ENCODE measurements at regions not wholly inside any gene's neighbourhood (a gene's known extent, or its start where the extent isn't known, plus 50 kb on each side); places are given as distances from the start of the nearest gene placed in this dataset.
"Not testable (repeated sequence)": the region's sequence is repeated elsewhere in the genome, so short reads cannot be mapped to it uniquely, and the experiment has no call there.

DNA sequence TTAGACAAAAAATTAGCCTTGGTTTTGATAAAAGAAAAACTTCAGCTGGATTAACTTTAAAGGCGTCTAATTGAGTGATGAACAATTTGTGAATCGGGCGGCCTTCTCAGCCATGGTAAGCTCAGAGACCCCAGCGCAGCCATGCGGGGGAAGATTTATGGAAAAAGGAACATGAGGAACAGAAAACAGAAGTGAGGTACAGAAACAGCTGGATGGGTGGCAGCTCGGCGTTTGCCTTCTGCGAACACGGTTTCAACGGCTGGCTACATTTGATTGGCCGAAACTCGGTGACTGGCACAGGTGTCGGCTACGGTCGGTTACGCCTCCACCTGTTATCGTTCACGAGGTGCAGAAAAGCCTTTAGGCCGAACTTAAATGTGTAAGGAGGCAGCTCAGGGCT is 401.4 kb upstream of the FAT1 start:
- no peak for DNase-seq (ENCODE audit: low spot score)

DNA sequence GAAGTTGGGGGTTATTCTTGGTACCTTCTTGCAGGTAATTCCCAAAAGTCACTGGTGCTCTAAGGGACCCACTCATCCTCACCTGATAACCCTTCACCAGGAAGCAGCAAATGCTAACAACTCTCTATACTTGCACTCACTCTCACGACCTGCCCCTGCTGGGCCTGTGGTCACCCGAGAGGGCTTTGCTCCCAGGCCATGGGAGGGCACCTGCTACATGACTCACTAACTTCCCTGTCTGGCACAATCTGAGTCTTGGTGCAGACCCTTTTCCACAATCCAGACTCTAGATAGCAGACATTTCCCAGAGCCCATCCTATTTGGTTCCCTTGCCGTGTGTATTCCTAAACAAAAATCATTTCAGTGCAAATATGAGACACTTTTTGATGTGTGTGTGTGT is 403.8 kb upstream of the FAT1 start:
- DNase-seq (ENCODE audit: low spot score): peak; percentile 16

DNA sequence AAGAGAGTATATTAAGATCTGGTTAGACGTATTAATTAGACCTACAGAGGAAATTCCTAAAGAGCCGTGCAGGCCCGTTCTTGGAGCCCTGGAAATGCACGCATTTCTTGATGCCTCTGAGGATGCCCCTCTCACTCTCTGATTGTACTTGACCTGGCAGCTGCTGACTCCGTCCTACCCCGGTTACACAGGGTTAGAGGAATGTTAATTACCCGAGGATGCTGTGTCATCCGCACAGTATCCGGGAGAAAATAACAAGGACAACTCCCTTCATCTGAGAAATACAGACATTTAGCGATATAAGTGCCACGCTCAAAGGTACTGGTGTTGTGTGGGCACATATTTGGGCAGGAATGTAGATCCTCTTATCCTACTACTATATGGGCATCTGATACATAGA is 404.6 kb upstream of the FAT1 start:
- DNase-seq (ENCODE audit: low spot score): peak; percentile 77

DNA sequence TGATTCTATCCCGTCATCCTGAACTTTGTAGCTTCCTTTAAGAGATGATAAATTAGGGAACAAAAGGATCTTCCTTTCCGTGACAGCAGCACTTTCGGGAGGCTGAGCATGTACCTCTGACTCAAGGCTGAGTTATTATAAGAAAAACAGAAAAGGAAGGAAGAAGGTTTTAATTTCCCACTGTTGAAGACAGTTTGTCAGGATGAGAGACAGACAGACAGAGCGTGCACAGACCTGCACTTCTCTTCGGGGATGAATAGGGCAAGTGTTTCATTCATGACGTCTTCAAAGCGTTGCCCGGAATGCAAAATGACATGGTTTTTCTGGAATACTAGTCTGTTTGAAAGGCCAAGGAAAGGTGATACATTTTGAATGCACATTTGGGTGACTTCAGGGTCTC is 405.3 kb upstream of the FAT1 start:
- peak; percentile 47 for DNase-seq (ENCODE audit: low spot score)

DNA sequence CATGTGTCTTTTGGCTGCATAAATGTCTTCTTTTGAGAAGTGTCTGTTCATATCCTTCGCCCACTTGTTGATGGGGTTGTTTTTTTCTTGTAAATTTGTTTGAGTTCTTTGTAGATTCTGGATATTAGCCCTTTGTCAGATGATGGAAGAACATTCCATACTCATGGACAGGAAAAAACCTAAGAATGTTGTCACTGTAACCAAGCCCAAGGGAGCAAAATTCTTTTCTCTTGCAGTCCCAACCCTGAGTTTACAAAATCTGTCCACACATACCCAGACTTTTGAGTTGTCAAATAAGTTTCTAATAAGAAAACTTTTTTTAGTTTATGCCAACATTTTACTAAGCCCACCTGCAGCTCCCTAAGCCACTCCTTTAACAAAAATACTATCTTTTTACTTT is 408.2 kb upstream of the FAT1 start:
- not testable (repeated sequence) for DNase-seq (ENCODE audit: low spot score)

DNA sequence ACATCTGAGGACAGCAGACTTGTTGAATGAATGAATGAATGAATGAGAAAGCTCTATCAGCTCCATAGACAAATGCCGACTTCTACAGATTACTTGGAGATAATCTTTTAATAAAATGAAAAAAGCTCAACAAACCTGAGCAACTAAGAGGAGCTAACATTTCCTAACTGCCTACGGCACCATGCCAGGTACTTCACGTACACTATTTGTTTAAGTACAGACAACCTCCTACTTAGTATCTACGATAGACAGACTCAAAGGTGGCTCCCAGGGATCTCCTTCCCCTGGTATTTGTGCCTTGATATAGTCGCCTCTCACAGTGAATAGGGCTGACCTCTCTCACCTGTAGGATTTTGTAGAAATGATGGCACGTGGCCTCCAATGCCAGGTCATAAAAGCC is 412.2 kb upstream of the FAT1 start:
- no peak for DNase-seq (ENCODE audit: low spot score)

DNA sequence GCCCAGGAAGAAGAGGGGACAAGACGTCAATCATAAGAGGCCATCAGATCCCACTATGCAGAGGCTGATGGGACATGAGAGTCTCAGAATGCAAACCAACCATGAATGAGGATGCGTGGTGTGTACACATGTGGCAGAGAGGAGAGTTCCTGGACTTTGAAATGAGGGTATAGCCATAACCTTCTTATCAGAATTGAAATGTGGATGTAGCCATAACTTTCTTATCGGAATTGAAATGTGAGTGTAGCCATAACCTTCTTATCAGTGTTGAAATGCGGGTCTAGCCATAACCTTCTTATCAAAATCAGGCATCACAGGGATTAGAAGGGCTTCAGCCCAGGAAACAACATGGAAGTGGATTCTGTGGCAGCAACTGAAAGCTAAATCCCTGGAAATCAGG is 415.5 kb upstream of the FAT1 start:
- DNase-seq (ENCODE audit: low spot score): no peak

DNA sequence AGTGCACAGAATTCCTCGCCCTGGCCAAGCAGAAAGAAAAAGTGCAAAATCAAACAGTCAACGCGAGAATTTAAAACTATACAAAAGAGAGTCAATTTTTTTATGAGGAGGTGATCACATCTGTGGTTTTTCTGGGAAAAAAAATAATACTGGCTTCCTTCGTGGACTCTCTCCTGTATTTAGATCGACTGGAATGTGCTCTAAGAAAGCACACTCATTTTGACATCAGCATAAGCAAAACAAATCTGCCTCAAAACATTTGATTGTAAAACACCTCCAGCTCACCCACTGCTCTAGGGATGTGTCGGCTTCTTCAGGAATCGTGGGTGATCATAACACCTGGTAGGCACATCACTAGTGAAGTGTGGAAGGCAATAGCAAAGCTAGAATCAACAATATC is 417.4 kb upstream of the FAT1 start:
- DNase-seq (ENCODE audit: low spot score): no peak

DNA sequence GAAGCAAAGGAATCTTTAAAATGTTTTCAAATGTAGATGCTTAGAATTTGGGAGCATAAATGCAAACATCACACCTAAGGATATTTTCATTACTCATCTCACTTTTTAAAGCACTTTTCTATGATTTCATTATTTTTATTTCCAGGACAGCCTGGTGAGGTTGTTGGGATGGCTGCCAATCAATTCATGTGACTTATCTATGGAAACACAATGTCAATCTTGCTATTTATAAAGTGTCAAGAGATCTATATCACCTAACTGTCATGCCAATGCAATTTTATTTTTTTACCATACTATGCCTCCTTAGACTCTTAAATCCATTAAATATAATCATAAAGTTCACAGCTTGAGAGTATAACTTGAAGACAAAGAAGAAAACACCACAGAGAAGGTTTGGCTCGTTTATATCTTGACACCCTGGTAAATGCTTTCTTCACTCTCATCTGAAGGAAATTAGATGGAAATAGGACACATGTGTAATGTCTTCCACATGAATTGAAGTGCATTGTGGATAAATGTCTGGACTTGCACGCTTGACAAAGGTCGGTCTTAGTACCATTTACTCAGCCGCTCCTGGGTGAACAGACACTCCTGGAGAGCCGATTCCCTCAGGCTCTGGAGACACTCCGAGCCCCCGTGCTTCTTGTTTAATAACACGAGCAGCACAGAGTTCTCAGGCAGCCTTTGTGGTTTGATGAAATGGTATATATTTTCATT is 425.7 kb upstream of the FAT1 start:
- no peak for DNase-seq (ENCODE audit: low spot score)

DNA sequence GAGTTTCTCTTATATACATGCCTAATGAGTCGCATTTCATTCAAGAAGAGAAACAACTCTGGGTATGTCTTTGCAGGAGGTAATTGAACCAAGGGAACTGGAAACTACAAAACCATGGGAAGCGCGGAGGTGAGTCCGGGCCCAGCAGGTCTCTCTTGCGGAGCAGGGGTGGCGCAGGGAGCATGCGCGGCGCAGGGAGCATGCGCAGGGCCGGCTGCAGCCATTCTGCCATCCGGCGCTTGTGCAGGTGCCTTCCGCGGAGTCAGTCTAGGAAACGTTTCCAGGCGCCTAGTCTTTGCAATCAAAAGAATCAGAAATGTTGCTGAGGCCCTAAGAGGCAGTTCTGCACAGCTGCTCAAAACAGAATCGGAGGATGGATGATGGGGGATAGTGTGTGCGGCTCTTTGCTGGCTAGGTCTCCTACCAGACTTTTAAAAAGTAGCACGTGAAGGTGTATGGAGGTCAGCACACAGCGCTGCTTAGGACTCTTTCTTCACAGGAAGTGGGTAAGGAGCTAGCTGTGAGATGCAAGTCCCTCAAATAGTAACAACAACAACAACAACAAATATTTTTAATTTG is 433.8 kb upstream of the FAT1 start:
- no peak for DNase-seq (ENCODE audit: low spot score)

DNA sequence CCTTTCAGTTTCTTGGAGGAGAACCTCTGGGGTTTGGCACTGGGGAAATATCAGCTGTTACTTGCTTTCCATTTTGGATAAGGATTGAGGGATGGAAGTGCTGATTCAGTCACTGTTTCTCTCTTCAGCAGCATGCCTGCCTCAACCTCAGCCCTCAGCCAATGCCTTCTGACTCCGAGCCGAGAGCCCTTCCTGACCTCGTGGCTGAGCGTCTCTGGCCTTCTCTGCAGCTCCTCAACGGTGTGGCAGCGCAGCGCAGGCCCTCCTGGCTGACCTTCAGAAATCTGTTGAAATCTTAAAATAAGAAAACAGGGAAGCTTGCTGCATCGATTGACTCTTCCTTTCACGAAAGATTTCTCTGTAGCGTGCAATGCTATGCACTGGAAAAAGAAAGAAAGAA is 434.3 kb upstream of the FAT1 start:
- DNase-seq (ENCODE audit: low spot score): no peak

DNA sequence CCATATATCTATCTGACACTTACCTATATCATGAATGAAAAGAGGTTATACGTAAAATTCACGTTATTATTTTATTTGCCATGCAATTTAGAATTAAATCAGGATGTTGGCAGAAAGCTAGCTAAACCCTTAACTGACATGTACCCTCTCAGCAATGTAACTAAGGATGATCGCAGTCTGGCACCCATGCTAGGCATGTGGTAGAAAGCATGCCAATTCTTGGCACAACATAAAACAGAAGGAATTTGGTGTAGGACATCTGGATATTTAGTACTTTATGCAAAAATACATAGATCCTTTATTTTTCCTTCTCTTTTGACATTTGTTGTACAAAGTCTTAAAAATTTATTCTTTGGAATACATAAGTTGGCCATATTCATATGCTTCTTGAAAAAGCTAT is 436.8 kb upstream of the FAT1 start:
- DNase-seq (ENCODE audit: low spot score): no peak

DNA sequence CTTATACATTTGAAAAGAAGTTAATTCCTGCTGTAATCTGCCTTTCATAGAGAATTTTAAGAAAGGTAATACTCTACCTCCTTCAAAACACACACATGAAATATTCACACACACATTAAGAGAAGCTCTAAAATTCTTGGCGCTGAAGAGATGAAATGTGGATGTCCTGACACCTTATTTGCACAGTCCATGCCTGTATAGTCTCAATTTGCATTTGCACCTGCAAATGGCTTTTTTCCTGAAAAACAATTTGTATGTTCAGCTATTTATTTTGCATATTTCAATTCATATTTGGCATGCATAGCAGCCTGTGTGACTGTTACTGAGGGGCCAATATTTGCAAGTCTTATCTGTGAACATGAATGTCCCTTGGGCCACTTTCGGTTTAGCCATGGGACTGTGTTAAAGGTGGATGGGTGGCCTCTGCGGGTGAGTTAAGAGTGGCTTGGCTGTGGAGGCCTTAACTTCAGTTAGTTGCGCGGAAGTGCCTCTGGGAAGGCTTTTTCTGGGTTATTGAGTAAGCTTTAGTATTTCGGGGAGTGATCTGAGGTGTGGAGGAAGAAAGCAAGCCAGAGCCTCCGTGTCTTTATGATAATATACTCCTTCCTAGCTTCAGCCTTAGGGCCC is 443.3 kb upstream of the FAT1 start:
- DNase-seq (ENCODE audit: low spot score): no peak

DNA sequence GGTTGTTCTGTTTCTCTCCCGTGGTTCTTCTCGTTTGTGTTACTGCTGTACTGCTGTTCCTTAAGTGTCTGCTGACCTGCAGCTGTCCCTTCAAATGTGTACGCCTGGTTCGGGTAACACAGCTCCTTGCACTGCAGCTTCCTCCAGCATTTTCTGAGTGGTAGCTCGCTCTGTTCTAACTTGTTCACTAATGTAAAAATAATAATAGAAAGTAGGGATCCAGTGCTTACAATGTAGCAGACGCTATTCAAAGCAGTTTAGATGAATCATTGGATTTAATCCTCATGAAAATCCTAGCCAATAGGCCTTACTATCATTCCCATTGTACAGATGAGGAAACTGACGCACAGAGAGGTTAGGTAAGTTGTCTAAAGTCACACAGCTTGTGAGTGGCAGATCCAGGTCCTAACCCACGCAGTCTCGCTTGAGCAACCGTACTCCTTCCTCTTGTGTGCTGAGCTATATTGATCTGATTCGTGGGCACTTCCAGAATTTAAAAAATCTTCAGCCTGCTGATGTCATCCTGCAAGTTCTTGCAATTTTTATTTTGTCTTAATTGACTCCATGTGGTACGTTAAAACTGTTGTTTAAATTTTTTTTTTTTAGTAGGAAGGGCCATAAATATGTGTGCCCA is 448.2 kb upstream of the FAT1 start:
- no peak for DNase-seq (ENCODE audit: low spot score)

DNA sequence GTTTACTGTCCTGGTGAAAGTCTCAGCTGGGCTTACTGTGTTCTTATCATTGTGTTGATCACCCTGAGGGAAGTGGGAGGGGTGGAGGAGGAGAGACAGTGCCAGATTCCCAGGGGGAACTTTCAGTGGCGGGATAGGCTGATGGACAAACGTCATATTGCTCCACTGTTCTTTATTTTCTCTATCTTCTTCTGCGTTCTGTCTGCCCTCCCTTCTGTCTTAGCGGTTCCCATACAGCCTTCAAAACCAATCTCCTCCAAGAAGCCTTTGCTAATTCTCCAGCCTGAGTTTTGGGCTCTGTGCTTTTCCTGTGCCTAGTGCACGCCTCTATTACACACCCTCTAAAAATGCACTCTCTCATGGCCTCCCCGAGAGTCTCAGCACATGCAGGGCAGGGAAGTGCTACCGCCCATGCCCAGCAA is 448.7 kb upstream of the FAT1 start:
- peak; percentile 66 for DNase-seq (ENCODE audit: low spot score)

DNA sequence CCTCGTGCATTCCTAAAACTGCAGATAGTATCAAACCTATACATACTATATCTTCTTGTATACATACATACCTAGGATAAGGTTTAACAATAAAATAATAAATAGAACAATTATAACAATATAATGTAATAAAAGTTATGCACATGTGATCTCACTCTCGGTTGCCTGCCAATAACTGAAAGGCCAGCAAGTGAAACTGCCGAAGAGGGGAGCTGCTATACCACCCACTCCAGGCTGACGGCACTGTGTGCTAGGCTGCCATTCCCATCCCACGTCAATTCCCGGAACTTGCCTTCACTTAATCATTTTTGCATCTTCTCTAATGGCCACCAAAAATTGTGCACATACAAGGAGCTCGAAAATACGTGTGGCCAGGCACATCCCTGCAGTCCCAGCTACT is 451.1 kb upstream of the FAT1 start:
- DNase-seq (ENCODE audit: low spot score): no peak

DNA sequence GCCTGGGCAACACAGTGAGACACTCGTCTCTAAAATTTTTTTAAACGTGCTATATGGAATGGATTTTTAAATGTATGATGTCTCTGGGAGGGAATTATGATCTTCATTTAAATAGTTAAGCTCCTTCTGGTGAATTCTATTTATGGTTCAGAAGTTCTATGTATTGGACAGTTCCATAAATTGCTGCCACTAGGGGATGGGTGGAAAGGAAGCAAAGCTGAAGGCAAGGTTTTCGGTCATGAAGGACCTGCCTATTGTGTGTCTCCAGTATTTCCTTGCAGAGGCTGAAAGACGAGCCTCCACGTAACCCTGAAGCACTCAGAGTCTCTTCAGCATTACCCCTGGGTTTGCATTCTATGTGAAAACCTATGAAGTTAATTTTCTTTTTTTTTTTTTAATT is 451.5 kb upstream of the FAT1 start:
- no peak for DNase-seq (ENCODE audit: low spot score)

DNA sequence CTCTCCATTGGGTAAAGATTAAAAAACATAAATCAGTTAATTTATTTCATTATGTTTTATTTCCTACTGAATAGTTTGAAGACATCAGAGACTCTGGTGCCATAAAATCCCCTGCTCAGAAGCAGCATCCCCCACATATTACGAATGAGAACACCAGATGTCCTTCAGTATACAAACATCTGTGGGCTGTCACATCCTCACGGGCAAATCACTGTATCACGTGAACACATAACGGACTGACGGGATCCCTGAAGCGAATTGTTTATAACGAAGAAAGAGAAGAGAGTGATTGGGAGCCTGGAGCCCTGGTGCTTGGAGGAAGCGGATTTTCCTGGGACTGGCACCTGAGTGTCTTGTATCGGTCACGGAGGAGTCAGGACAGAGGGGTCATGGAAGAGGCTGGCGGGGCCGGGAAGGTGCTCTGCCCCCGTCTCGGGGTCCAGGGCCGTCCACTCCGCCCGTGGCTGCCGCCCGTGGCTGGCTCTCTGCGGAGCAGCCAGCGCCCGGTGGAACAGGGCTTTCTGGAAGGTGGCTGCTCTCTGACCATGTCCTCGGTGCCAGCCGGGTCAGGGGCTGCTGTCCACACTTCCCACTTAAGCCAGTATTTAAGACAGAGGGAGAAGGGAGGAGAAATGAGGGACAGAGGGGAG is 452.7 kb upstream of the FAT1 start:
- no peak for DNase-seq (ENCODE audit: low spot score)

DNA sequence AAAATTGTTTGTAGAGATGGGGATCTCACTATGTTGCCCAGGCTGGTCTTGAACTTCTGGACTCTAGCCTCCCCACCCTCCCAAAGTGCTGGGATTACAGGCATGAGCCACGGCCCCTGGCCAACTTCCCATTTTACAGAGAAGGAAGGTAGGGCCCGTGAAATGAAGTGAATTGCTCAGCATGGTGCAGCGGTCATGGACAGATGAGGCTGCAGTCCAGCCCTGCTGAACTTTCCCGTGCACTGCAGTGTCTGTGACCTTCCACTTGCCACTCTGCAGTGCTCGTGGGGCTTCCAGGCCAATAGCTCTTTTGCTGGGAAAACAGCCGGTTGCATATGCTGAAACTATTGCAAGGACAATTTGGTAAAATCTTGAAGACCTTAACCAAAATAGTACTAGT is 454.4 kb upstream of the FAT1 start:
- DNase-seq (ENCODE audit: low spot score): no peak

DNA sequence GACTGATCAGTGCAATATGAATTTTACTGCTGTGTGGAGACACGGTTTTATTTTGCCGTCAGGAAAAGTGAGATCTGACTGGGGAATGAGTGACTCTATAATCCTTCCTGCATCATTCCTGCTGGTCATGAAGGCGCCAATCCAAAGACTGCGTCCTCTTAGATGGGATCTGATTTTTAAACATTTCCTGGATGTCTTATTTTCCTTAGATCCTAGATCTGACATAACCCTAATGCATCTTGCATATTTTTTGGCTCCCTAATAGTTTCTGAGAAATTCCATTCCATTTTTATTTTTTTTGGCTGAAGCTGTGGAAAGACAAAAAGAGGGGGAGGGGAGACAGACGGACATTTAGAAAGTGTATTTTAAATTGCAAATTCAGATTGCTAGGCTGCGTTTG is 454.9 kb upstream of the FAT1 start:
- no peak for DNase-seq (ENCODE audit: low spot score)

DNA sequence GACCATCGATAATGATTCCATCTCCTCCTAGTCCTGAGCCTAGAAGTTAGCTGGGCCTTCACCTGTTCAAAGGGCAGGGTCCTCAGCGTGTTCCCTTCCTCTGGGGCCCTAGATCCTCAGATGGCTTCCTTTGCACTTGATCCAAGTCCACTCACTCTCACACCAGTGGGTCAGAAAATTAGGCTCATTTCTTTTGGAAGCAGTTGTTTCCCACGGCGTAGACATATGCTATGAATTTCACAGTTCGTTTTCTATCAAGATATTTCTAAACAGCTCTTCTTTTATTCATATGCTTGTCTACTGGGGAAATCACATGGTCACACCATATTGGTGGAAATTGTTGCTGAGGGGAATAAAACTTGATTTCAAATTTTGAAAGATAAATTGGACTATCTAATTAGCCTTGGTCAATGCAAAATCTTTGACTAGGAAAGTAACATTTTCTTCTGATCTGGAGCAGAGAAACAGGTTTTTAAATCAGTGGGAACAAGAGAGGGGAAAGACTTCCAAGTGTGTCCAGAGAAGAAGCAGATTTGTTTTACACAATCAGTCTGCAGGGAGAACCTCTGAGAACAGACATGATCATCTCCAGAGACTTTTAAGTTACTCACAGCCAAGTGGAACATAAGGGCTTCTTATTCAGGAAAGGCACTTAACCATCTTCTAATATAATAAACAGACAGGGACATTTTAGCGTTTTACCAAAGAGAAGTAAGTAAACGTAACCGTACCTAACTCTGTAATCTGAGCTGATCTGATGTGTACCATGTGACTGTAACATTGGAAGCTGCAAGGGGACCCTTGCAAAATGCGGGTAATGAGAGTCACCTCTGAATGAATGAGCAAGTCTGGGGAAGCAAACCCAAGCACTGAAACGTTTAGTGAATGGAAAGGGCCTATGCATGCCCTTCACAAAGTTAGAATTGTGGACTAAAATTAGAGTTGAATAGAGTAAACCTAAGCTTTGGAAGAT is 455.7 kb upstream of the FAT1 start:
- no peak for DNase-seq (ENCODE audit: low spot score)

Measured in A172 (cell line).